Effector memory CD4-positive, alpha-beta T cell (primary cell): ENCODE measurements at regions not wholly inside any gene's neighbourhood (a gene's known extent, or its start where the extent isn't known, plus 50 kb on each side); places are given as distances from the start of the nearest gene placed in this dataset.
"Not testable (repeated sequence)": the region's sequence is repeated elsewhere in the genome, so short reads cannot be mapped to it uniquely, and the experiment has no call there.

ENCODE experiments used
- DNase-seq, 3 donors: peaks; one replicate each; pipeline ENCODE4 v3.0.0-alpha.2; 2020
- H3K27ac ChIP-seq: 2 replicates; pipeline ENCODE4 v1.7.0; 2013; ENCODE audit warnings: mild to moderate bottlenecking, low read length, moderate library complexity; ENCODE audit not compliant: insufficient read depth, poor library complexity, severe bottlenecking
- H3K27me3 ChIP-seq: replicated peaks from 2 replicates; pipeline ENCODE4 v1.7.0; 2013; ENCODE audit warnings: mild to moderate bottlenecking, low read length; ENCODE audit not compliant: insufficient read depth, control insufficient read depth, poor library complexity, severe bottlenecking
- H3K36me3 ChIP-seq: 2 replicates; pipeline ENCODE4 v1.7.0; 2013; ENCODE audit warnings: mild to moderate bottlenecking, low read length, moderate library complexity; ENCODE audit not compliant: control insufficient read depth, insufficient read depth
- H3K4me1 ChIP-seq: 2 replicates; pipeline ENCODE4 v1.7.0; 2013; ENCODE audit warnings: low read length, mild to moderate bottlenecking; ENCODE audit not compliant: control insufficient read depth, insufficient read depth, poor library complexity, severe bottlenecking
- H3K4me3 ChIP-seq: 2 replicates; pipeline ENCODE4 v1.7.0; 2013; ENCODE audit warnings: low read length, low read depth, mild to moderate bottlenecking; ENCODE audit not compliant: insufficient read depth, poor library complexity, severe bottlenecking
- H3K9me3 ChIP-seq: 2 replicates; pipeline ENCODE4 v1.7.0; 2013; ENCODE audit warnings: mild to moderate bottlenecking, low read length, moderate library complexity; ENCODE audit not compliant: control insufficient read depth

- H3K36me3 ChIP-seq, result no peaks in the 10 kb centered on the region
- no peaks in the 10 kb centered on the region for H3K4me1 ChIP-seq
- H3K27me3 ChIP-seq, result no peaks in the 10 kb centered on the region
- no peak overlapping the region for H3K27ac ChIP-seq
- no peaks in the 10 kb centered on the region for H3K9me3 ChIP-seq
- H3K4me3 ChIP-seq, result no peak overlapping the region
- DNase-seq, result no peak
Measured at GRCh38 chr10:65611592-65611991, 1314.2 kb upstream of the LRRTM3 start.

GRCh38 chr10:65614956-65615565 is 1310.8 kb upstream of the LRRTM3 start:
- Histone ChIP-seq H3K27ac (no peak overlapping the region), H3K4me3 (no peak overlapping the region), H3K4me1 (no peaks in the 10 kb centered on the region), H3K27me3 (no peaks in the 10 kb centered on the region), H3K9me3 (no peaks in the 10 kb centered on the region), H3K36me3 (no peaks in the 10 kb centered on the region)
- no peak for DNase-seq

- H3K4me3 ChIP-seq, result no peak overlapping the region
- H3K36me3 ChIP-seq, result no peaks in the 10 kb centered on the region
- H3K9me3 ChIP-seq, result no peaks in the 10 kb centered on the region
- DNase-seq, result no peak
- H3K27ac ChIP-seq, result no peak overlapping the region
- H3K4me1 ChIP-seq, result no peaks in the 10 kb centered on the region
- H3K27me3 ChIP-seq, result no peaks in the 10 kb centered on the region
Measured at GRCh38 chr10:65618126-65618525, 1307.7 kb upstream of the LRRTM3 start.

- no peak for DNase-seq
- Histone ChIP-seq H3K27ac (no peak overlapping the region), H3K36me3 (no peaks in the 10 kb centered on the region), H3K4me1 (no peaks in the 10 kb centered on the region), H3K27me3 (no peaks in the 10 kb centered on the region), H3K9me3 (no peaks in the 10 kb centered on the region), H3K4me3 (no peak overlapping the region)
Measured at GRCh38 chr10:65620404-65621048, 1305.3 kb upstream of the LRRTM3 start.

GRCh38 chr10:65622608-65623007 is 1303.2 kb upstream of the LRRTM3 start:
- Histone ChIP-seq H3K9me3 (no peaks in the 10 kb centered on the region), H3K4me1 (no peaks in the 10 kb centered on the region), H3K36me3 (no peaks in the 10 kb centered on the region), H3K27ac (no peak overlapping the region), H3K4me3 (no peak overlapping the region), H3K27me3 (no peaks in the 10 kb centered on the region)
- DNase-seq, result no peak

- no peak overlapping the region for H3K4me3 ChIP-seq
- H3K9me3 ChIP-seq, result no peaks in the 10 kb centered on the region
- H3K4me1 ChIP-seq, result no peaks in the 10 kb centered on the region
- no peaks in the 10 kb centered on the region for H3K36me3 ChIP-seq
- no peak overlapping the region for H3K27ac ChIP-seq
- no peaks in the 10 kb centered on the region for H3K27me3 ChIP-seq
- DNase-seq, result no peak
Measured at GRCh38 chr10:65628493-65629139, 1297.2 kb upstream of the LRRTM3 start.

GRCh38 chr10:65660006-65660405 is 1265.8 kb upstream of the LRRTM3 start:
- Histone ChIP-seq H3K36me3 (no peaks in the 10 kb centered on the region), H3K27ac (no peak overlapping the region), H3K4me1 (no peaks in the 10 kb centered on the region), H3K27me3 (no peaks in the 10 kb centered on the region), H3K9me3 (no peaks in the 10 kb centered on the region), H3K4me3 (no peak overlapping the region)
- no peak for DNase-seq

GRCh38 chr10:65670087-65670486 is 1255.7 kb upstream of the LRRTM3 start:
- H3K27me3 ChIP-seq, result no peaks in the 10 kb centered on the region
- H3K9me3 ChIP-seq, result no peaks in the 10 kb centered on the region
- no peak for DNase-seq
- no peak overlapping the region for H3K4me3 ChIP-seq
- no peaks in the 10 kb centered on the region for H3K4me1 ChIP-seq
- H3K36me3 ChIP-seq, result no peaks in the 10 kb centered on the region
- no peak overlapping the region for H3K27ac ChIP-seq

- not testable (repeated sequence) for H3K27ac ChIP-seq, H3K36me3 ChIP-seq, DNase-seq, H3K4me3 ChIP-seq, H3K4me1 ChIP-seq, H3K27me3 ChIP-seq, H3K9me3 ChIP-seq
Measured at GRCh38 chr10:65670596-65670995, 1255.2 kb upstream of the LRRTM3 start.

- H3K27ac ChIP-seq, result no peak overlapping the region
- no peak for DNase-seq
- H3K4me3 ChIP-seq, result no peak overlapping the region
- no peaks in the 10 kb centered on the region for H3K9me3 ChIP-seq
- no peaks in the 10 kb centered on the region for H3K27me3 ChIP-seq
- no peaks in the 10 kb centered on the region for H3K4me1 ChIP-seq
- no peaks in the 10 kb centered on the region for H3K36me3 ChIP-seq
Measured at GRCh38 chr10:65675236-65675635, 1250.6 kb upstream of the LRRTM3 start.
